Upper lobe of right lung (tissue), 1 donor: ENCODE measurements at regions not wholly inside any gene's neighbourhood (a gene's known extent, or its start where the extent isn't known, plus 50 kb on each side); places are given as distances from the start of the nearest gene placed in this dataset.

ENCODE experiments used
- ATAC-seq: fragments of 200-7000 bp; cut with Tn5 transposase; one replicate; pipeline ENCODE4 v1.9.1; 2020; ENCODE audit warnings: mild to moderate bottlenecking, moderate library complexity
- DNase-seq: peaks from one replicate; pipeline ENCODE4 v3.0.0-alpha.2; 2020
- H3K27ac ChIP-seq: fragments of 200-600 bp; one replicate; pipeline ENCODE4 v1.8.0; 2022
- H3K27me3 ChIP-seq: fragments of 200-600 bp; one replicate; pipeline ENCODE4 v1.8.0; 2022; ENCODE audit warnings: mild to moderate bottlenecking
- H3K36me3 ChIP-seq: fragments of 200-600 bp; one replicate; pipeline ENCODE4 v1.8.0; 2022
- H3K4me1 ChIP-seq: fragments of 200-600 bp; one replicate; pipeline ENCODE4 v1.8.0; 2022
- H3K4me3 ChIP-seq: fragments of 200-600 bp; one replicate; pipeline ENCODE4 v1.8.0; 2022; ENCODE audit warnings: mild to moderate bottlenecking
- H3K9me3 ChIP-seq: fragments of 200-600 bp; one replicate; pipeline ENCODE4 v1.8.0; 2022
- CTCF ChIP-seq: fragments of 200-600 bp; IDR thresholded peaks from one replicate; pipeline ENCODE4 v1.8.0; 2022; ENCODE audit warnings: antibody characterized with exemption
- intact Hi-C: fragments of 100-400 bp; cut with DNase I; formaldehyde crosslinking; loops from one replicate; pipeline ENCODE4 v1.11.0; 2022
- donor health status: DM: no; HTN: yes; CAD: no; lungs with severe emphysema.

DNA sequence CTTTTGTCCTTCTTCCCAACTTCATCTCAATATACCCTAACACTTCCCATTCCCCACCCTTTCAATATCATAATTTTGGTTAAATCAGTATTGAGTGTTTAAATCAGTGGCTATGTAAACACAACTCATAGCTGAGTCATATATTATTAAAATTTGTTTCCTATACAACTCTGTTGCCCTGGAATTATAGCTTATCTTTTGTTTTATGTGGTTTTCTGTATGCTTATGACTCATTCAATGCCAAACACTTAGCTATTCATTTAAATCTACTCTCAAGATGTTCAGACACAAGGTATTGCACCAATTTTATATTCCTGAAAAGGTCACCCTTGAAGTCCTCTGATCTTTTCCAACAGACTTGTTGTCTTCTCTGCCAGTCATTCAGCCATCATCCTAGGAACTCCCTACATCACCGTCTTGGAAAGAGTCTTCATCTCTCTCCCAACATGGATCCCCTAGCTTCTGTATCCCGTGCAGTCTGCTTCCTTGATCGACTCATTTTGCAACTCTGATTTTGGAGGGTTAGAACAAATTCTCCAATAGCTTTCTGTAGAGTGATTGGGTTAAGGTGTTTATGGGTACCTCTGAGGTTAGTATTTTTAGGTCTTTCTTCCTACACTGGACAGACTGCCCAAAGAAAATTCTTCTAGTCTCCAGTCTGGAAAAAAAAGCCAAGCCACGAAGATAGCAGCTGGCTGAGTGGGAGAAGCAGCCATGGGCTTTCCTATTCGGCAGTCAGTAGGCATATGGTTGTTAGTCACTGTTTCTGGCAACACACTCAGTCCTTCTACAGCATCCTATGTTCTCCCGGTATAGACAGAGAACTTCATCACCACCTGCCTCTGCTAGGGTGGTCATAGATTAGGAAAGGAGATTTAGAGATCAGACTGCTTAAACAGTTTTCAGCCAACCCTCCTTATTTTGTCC lies 102.1 kb downstream of the CRPPA start:
- H3K4me3 ChIP-seq = no peak overlapping the region
- DNase-seq = no peak
- H3K27ac ChIP-seq = no peak overlapping the region

GRCh38 chr7:16318463-16318862 lies 102.9 kb downstream of the CRPPA start:
- H3K27ac ChIP-seq = no peak overlapping the region
- intact Hi-C loops = no loop called here
- no peak for ATAC-seq

More for the DNA sequence above, 102.1 kb downstream of the CRPPA start:
- H3K4me1 ChIP-seq = no peaks in the 10 kb centered on the region
- H3K27me3 ChIP-seq = no peaks in the 10 kb centered on the region
- no peak for ATAC-seq
- no peaks in the 10 kb centered on the region for H3K9me3 ChIP-seq
- no peaks in the 10 kb centered on the region for H3K36me3 ChIP-seq
- no peak for TF ChIP-seq CTCF
- intact Hi-C loops = no loop called here

GRCh38 chr7:16317406-16317805 lies 103.9 kb downstream of the CRPPA start:
- H3K9me3 ChIP-seq = no peaks in the 10 kb centered on the region
- H3K4me1 ChIP-seq = no peaks in the 10 kb centered on the region
- DNase-seq = no peak
- TF ChIP-seq CTCF = no peak
- no peaks in the 10 kb centered on the region for H3K36me3 ChIP-seq
- no peak overlapping the region for H3K27ac ChIP-seq
- intact Hi-C loops = no loop called here
- no peaks in the 10 kb centered on the region for H3K27me3 ChIP-seq
- H3K4me3 ChIP-seq = no peak overlapping the region
- ATAC-seq = no peak

More at GRCh38 chr7:16318463-16318862, 102.9 kb downstream of the CRPPA start:
- Histone ChIP-seq H3K36me3 (no peaks in the 10 kb centered on the region), H3K9me3 (no peaks in the 10 kb centered on the region), H3K4me3 (no peak overlapping the region), H3K4me1 (no peaks in the 10 kb centered on the region), H3K27me3 (no peaks in the 10 kb centered on the region)
- DNase-seq = no peak
- TF ChIP-seq CTCF = no peak

- intact Hi-C loops = no loop called here
- Histone ChIP-seq H3K27ac (no peak overlapping the region), H3K9me3 (no peaks in the 10 kb centered on the region), H3K27me3 (no peaks in the 10 kb centered on the region), H3K36me3 (no peaks in the 10 kb centered on the region), H3K4me3 (no peak overlapping the region), H3K4me1 (no peaks in the 10 kb centered on the region)
- ATAC-seq (no peak), DNase-seq (no peak)
- no peak for TF ChIP-seq CTCF
These were observed 106.1 kb downstream of the CRPPA start for GRCh38 chr7:16315280-16315679.

DNA sequence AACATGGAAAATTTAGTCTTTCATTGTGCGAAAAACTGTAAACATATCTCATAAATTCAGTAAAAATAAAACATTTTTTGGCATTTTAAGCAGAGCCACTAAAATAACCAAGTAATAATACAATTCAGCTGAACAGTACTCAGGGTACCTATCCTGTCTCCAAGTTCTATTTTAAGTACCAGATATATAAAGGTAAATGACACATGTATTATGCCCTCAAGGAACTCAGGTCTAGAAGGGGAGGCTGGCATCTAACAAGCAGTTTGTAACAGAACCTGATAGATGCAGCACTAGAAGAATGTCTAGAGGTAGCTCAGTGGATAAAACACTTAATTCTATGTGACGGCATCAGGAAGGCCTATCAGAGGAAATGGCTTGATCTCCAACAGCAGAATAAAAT lies 112.2 kb downstream of the CRPPA start:
- no peak for TF ChIP-seq CTCF
- Histone ChIP-seq H3K27ac (no peak overlapping the region), H3K27me3 (no peaks in the 10 kb centered on the region), H3K4me3 (no peak overlapping the region), H3K36me3 (no peaks in the 10 kb centered on the region), H3K4me1 (no peaks in the 10 kb centered on the region), H3K9me3 (no peaks in the 10 kb centered on the region)
- no peak for DNase-seq
- intact Hi-C loops = no loop called here
- no peak for ATAC-seq
